Neural cell (in vitro differentiated cells): ENCODE measurements at regions not wholly inside any gene's neighbourhood (a gene's known extent, or its start where the extent isn't known, plus 50 kb on each side); places are given as distances from the start of the nearest gene placed in this dataset.
A peak's percentile ranks its signal among the peaks of the same experiment; 100 is the strongest.

ENCODE experiments used
- H2AFZ ChIP-seq: fragments of 200-600, 300-800 bp; sonication (generic), shearing (Covaris generic); 2 replicates; pipeline ENCODE4 v1.6.0; 2014; ENCODE audit warnings: low read depth, mild to moderate bottlenecking, antibody characterized with exemption, low read length, moderate library complexity
- H3F3A ChIP-seq: fragments of 200-600 bp; shearing (Covaris generic); 2 replicates; pipeline ENCODE4 v1.6.1; 2016; ENCODE audit warnings: mild to moderate bottlenecking, moderate library complexity, mixed read lengths, antibody characterized with exemption, low read length; ENCODE audit not compliant: insufficient read depth, poor library complexity, severe bottlenecking
- H3K27ac ChIP-seq: fragments of 200-600, 300-800 bp; sonication (generic), shearing (Covaris generic); 2 replicates; pipeline ENCODE4 v1.5.1; 2014; ENCODE audit warnings: mild to moderate bottlenecking, low read length, moderate library complexity
- H3K27me3 ChIP-seq: fragments of 300-800, 200-600 bp; sonication (generic), shearing (Covaris generic); 2 replicates; pipeline ENCODE4 v1.6.0; 2014; ENCODE audit warnings: mild to moderate bottlenecking, low read depth, low read length, moderate library complexity; ENCODE audit not compliant: insufficient read depth
- H3K36me3 ChIP-seq: fragments of 300-800, 200-600 bp; sonication (generic), shearing (Covaris generic); 2 replicates; pipeline ENCODE4 v1.5.1; 2014; ENCODE audit warnings: mild to moderate bottlenecking, antibody characterized with exemption, low read length, moderate library complexity; ENCODE audit not compliant: insufficient read depth
- H3K4me2 ChIP-seq: fragments of 300-800, 200-600 bp; sonication (generic), shearing (Covaris generic); 2 replicates; pipeline ENCODE4 v1.6.0; 2014; ENCODE audit warnings: mild to moderate bottlenecking, low read length
- H3K4me3 ChIP-seq: fragments of 300-800, 200-600 bp; sonication (generic), shearing (Covaris generic); 2 replicates; pipeline ENCODE4 v1.5.1; 2014; ENCODE audit warnings: mild to moderate bottlenecking, low read length, moderate library complexity
- H3K79me2 ChIP-seq: fragments of 200-600 bp; shearing (Covaris generic); replicated peaks from 2 replicates; pipeline ENCODE4 v1.6.0; 2014; ENCODE audit warnings: mild to moderate bottlenecking, low read length, moderate library complexity; ENCODE audit not compliant: insufficient read depth
- H3K9ac ChIP-seq: fragments of 300-800, 200-600 bp; sonication (generic), shearing (Covaris generic); 2 replicates; pipeline ENCODE4 v1.6.1; 2016; ENCODE audit warnings: mild to moderate bottlenecking, low read length, mixed read lengths
- H3K9me2 ChIP-seq: fragments of 200-600 bp; shearing (Covaris generic); 2 replicates; pipeline ENCODE4 v1.6.1; 2016; ENCODE audit warnings: mild to moderate bottlenecking, low read length, mixed read lengths; ENCODE audit not compliant: insufficient read depth
- H3K9me3 ChIP-seq: fragments of 200-600, 300-800 bp; sonication (generic), shearing (Covaris generic); 2 replicates; pipeline ENCODE4 v1.6.1; 2016; ENCODE audit warnings: mild to moderate bottlenecking, mixed run types, low read length, moderate library complexity, mixed read lengths
- H4K20me1 ChIP-seq: fragments of 200-600 bp; shearing (Covaris generic); 2 replicates; pipeline ENCODE4 v1.6.1; 2016; ENCODE audit warnings: mild to moderate bottlenecking, mixed run types; ENCODE audit not compliant: insufficient read depth
- CTCF ChIP-seq: fragments of 450-650 bp; IDR thresholded peaks from 2 replicates; pipeline ENCODE4 v1.5.1; 2014; ENCODE audit warnings: antibody characterized with exemption, mild to moderate bottlenecking, moderate library complexity; ENCODE audit not compliant: poor library complexity, severe bottlenecking
- EP300 ChIP-seq: fragments of 450-650 bp; conservative IDR thresholded peaks from 2 replicates; pipeline ENCODE4 v1.6.1; 2014; ENCODE audit warnings: antibody characterized with exemption, mild to moderate bottlenecking, moderate library complexity; ENCODE audit not compliant: poor library complexity, severe bottlenecking
- EZH2 ChIP-seq: fragments of 200-600, 300-800 bp; shearing (Covaris generic), sonication (generic); IDR thresholded peaks from 2 replicates; pipeline ENCODE4 v1.6.1; 2014; ENCODE audit warnings: antibody characterized with exemption, low read length, borderline replicate concordance, mild to moderate bottlenecking; ENCODE audit not compliant: insufficient read depth, poor library complexity, severe bottlenecking
- MXI1 ChIP-seq: fragments of 450-650 bp; conservative IDR thresholded peaks from 2 replicates; pipeline ENCODE4 v1.6.1; 2014; ENCODE audit warnings: antibody characterized with exemption, mild to moderate bottlenecking; ENCODE audit not compliant: poor library complexity, severe bottlenecking
- POLR2AphosphoS5 ChIP-seq: IDR thresholded peaks from 2 replicates; pipeline ENCODE4 v1.6.1; 2012
- RAD21 ChIP-seq: fragments of 450-650 bp; conservative IDR thresholded peaks from 2 replicates; pipeline ENCODE4 v1.6.1; 2014; ENCODE audit warnings: antibody characterized with exemption, mild to moderate bottlenecking, moderate library complexity
- SMC3 ChIP-seq: fragments of 450-650 bp; conservative IDR thresholded peaks from 2 replicates; pipeline ENCODE4 v1.6.1; 2014; ENCODE audit warnings: antibody characterized with exemption, mild to moderate bottlenecking, moderate library complexity; ENCODE audit not compliant: poor library complexity
- TAF1 ChIP-seq: IDR thresholded peaks from 2 replicates; pipeline ENCODE4 v1.6.1; 2012; ENCODE audit warnings: low read depth
- TF ChIP-seq, protein P1 (sequence below): IDR thresholded peaks from 2 replicates; pipeline ENCODE4 v1.6.1; 2012; ENCODE audit warnings: borderline replicate concordance

GRCh38 chr2:177149155-177149503, 63.5 kb upstream of the HNRNPA3 start:
- TF ChIP-seq RAD21 (no peak), MXI1 (no peak), EP300 (no peak), TAF1 (no peak), EZH2 (no peak), SMC3 (no peak), POLR2AphosphoS5 (no peak), CTCF (no peak)
- TF ChIP-seq, protein P1, sequence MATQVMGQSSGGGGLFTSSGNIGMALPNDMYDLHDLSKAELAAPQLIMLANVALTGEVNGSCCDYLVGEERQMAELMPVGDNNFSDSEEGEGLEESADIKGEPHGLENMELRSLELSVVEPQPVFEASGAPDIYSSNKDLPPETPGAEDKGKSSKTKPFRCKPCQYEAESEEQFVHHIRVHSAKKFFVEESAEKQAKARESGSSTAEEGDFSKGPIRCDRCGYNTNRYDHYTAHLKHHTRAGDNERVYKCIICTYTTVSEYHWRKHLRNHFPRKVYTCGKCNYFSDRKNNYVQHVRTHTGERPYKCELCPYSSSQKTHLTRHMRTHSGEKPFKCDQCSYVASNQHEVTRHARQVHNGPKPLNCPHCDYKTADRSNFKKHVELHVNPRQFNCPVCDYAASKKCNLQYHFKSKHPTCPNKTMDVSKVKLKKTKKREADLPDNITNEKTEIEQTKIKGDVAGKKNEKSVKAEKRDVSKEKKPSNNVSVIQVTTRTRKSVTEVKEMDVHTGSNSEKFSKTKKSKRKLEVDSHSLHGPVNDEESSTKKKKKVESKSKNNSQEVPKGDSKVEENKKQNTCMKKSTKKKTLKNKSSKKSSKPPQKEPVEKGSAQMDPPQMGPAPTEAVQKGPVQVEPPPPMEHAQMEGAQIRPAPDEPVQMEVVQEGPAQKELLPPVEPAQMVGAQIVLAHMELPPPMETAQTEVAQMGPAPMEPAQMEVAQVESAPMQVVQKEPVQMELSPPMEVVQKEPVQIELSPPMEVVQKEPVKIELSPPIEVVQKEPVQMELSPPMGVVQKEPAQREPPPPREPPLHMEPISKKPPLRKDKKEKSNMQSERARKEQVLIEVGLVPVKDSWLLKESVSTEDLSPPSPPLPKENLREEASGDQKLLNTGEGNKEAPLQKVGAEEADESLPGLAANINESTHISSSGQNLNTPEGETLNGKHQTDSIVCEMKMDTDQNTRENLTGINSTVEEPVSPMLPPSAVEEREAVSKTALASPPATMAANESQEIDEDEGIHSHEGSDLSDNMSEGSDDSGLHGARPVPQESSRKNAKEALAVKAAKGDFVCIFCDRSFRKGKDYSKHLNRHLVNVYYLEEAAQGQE: no peak

GRCh38 chr2:177153805-177154204, 58.8 kb upstream of the HNRNPA3 start:
- Histone ChIP-seq H3K4me2 (no peak overlapping the region), H3K9me2 (no peaks in the 10 kb centered on the region), H2AFZ (no peak overlapping the region), H3F3A (no peaks in the 10 kb centered on the region), H3K4me3 (no peak overlapping the region), H4K20me1 (no peaks in the 10 kb centered on the region), H3K79me2 (no peaks in the 10 kb centered on the region), H3K9ac (no peak overlapping the region), H3K27me3 (peaks cover 24% of the 10 kb centered on the region), H3K9me3 (no peaks in the 10 kb centered on the region), H3K36me3 (no peaks in the 10 kb centered on the region), H3K27ac (no peak overlapping the region)
- no peak for TF ChIP-seq CTCF
- TF ChIP-seq MXI1: no peak

More at GRCh38 chr2:177149155-177149503, 63.5 kb upstream of the HNRNPA3 start:
- H3K27ac ChIP-seq: no peak overlapping the region
- H3K9me2 ChIP-seq: no peaks in the 10 kb centered on the region
- H3K27me3 ChIP-seq: peaks cover 40% of the 10 kb centered on the region
- H3K9me3 ChIP-seq: no peaks in the 10 kb centered on the region
- no peaks in the 10 kb centered on the region for H3F3A ChIP-seq
- no peaks in the 10 kb centered on the region for H4K20me1 ChIP-seq
- no peak overlapping the region for H3K9ac ChIP-seq
- H3K79me2 ChIP-seq: no peaks in the 10 kb centered on the region
- H3K36me3 ChIP-seq: no peaks in the 10 kb centered on the region
- peak overlapping the region; percentile 67 for H3K4me3 ChIP-seq
- H3K4me2 ChIP-seq: no peak overlapping the region
- no peak overlapping the region for H2AFZ ChIP-seq
